ENCODE measurements at regions not wholly inside any gene's neighbourhood (a gene's known extent, or its start where the extent isn't known, plus 50 kb on each side); places are given as distances from the start of the nearest gene placed in this dataset.

GRCh38 chr13:59266478-59267063, 897.2 kb downstream of the DIAPH3 start:
- DNase-seq (no peak), ATAC-seq (no peak)
- Mint-ChIP-seq H3K27me3 (no peaks in the 10 kb centered on the region), H3K4me1 (ENCODE audit: low read depth) (no peaks in the 10 kb centered on the region), H3K36me3 (ENCODE audit: low read depth) (no peaks in the 10 kb centered on the region), H3K4me3 (no peak overlapping the region), H3K27ac (no peak overlapping the region), H3K9me3 (no peaks in the 10 kb centered on the region)
- CTCF ChIA-PET: no interaction called here
- intact Hi-C loops (cut with micrococcal nuclease): no loop called here
- POLR2A ChIA-PET: no interaction called here
- TF ChIP-seq CTCF (IDR thresholded peaks at IDR 0.05): no peak

- ChIA-PET CTCF (no interaction called here), POLR2A (no interaction called here)
- ATAC-seq: no peak
- Mint-ChIP-seq H3K27ac (no peak overlapping the region), H3K9me3 (no peaks in the 10 kb centered on the region), H3K36me3 (ENCODE audit: low read depth) (no peaks in the 10 kb centered on the region), H3K4me1 (ENCODE audit: low read depth) (no peaks in the 10 kb centered on the region), H3K27me3 (peaks cover 2% of the 10 kb centered on the region), H3K4me3 (no peak overlapping the region)
- TF ChIP-seq CTCF (IDR thresholded peaks at IDR 0.05): no peak
- no peak for DNase-seq
- intact Hi-C loops (cut with micrococcal nuclease): no loop called here
Observed at GRCh38 chr13:59269476-59269875, 894.3 kb downstream of the DIAPH3 start.

GRCh38 chr13:59270327-59270726, 893.4 kb downstream of the DIAPH3 start:
- peaks cover 2% of the 10 kb centered on the region for H3K27me3 Mint-ChIP-seq
- H3K9me3 Mint-ChIP-seq: no peaks in the 10 kb centered on the region
- no peak overlapping the region for H3K4me3 Mint-ChIP-seq
- TF ChIP-seq CTCF (IDR thresholded peaks at IDR 0.05): no peak
- DNase-seq (no peak), ATAC-seq (no peak)
- CTCF ChIA-PET: no interaction called here
- POLR2A ChIA-PET: no interaction called here
- intact Hi-C loops (cut with micrococcal nuclease): no loop called here
- H3K36me3 Mint-ChIP-seq (ENCODE audit: low read depth): no peaks in the 10 kb centered on the region
- H3K4me1 Mint-ChIP-seq (ENCODE audit: low read depth): no peaks in the 10 kb centered on the region
- H3K27ac Mint-ChIP-seq: no peak overlapping the region

GRCh38 chr13:59274958-59275727, 888.6 kb downstream of the DIAPH3 start:
- ATAC-seq (no peak), DNase-seq (no peak)
- H3K27ac Mint-ChIP-seq: no peak overlapping the region
- TF ChIP-seq CTCF (IDR thresholded peaks at IDR 0.05): no peak
- peaks cover 2% of the 10 kb centered on the region for H3K27me3 Mint-ChIP-seq
- no peaks in the 10 kb centered on the region for H3K9me3 Mint-ChIP-seq
- CTCF ChIA-PET: no interaction called here
- H3K4me1 Mint-ChIP-seq (ENCODE audit: low read depth): no peaks in the 10 kb centered on the region
- H3K36me3 Mint-ChIP-seq (ENCODE audit: low read depth): no peaks in the 10 kb centered on the region
- H3K4me3 Mint-ChIP-seq: no peak overlapping the region
- intact Hi-C loops (cut with micrococcal nuclease): no loop called here
- POLR2A ChIA-PET: no interaction called here

- ChIA-PET CTCF (no interaction called here), POLR2A (no interaction called here)
- no peak for DNase-seq
- peaks cover 2% of the 10 kb centered on the region for H3K27me3 Mint-ChIP-seq
- H3K36me3 Mint-ChIP-seq (ENCODE audit: low read depth): no peaks in the 10 kb centered on the region
- no peak for TF ChIP-seq CTCF (IDR thresholded peaks at IDR 0.05)
- intact Hi-C loops (cut with micrococcal nuclease): no loop called here
- H3K9me3 Mint-ChIP-seq: no peaks in the 10 kb centered on the region
- no peaks in the 10 kb centered on the region for H3K4me1 Mint-ChIP-seq (ENCODE audit: low read depth)
- no peak overlapping the region for H3K27ac Mint-ChIP-seq
- no peak overlapping the region for H3K4me3 Mint-ChIP-seq
- ATAC-seq: no peak
Observed at GRCh38 chr13:59276436-59276835, 887.3 kb downstream of the DIAPH3 start.

Measured in activated CD8-positive, alpha-beta T cell treated with anti-CD3 and anti-CD28 coated beads for 36 hours (primary cell).